ENCODE measurements at regions not wholly inside any gene's neighbourhood (a gene's known extent, or its start where the extent isn't known, plus 50 kb on each side); places are given as distances from the start of the nearest gene placed in this dataset.
"Not testable (repeated sequence)": the region's sequence is repeated elsewhere in the genome, so short reads cannot be mapped to it uniquely, and the experiment has no call there.

- DNase-seq (ENCODE audit: low read depth); H3K4me3 ChIP-seq (ENCODE audit: low read depth, low read length): not testable (repeated sequence)
These were observed 58.3 kb downstream of the ART5 start for GRCh38 chr11:3583476-3583875.

GRCh38 chr11:3581389-3581725 is 60.4 kb downstream of the ART5 start:
- not testable (repeated sequence) for H3K4me3 ChIP-seq (ENCODE audit: low read depth, low read length); DNase-seq (ENCODE audit: low read depth)

GRCh38 chr11:3580487-3581388 is 61.1 kb downstream of the ART5 start:
- DNase-seq (ENCODE audit: low read depth): peak; percentile 35
- TF ChIP-seq CTCF (IDR thresholded peaks at IDR 0.05; ENCODE audit: insufficient read depth, low read depth, low read length, missing control alignments): peak; percentile 60
- not testable (repeated sequence) for H3K4me3 ChIP-seq (ENCODE audit: low read depth, low read length)

- H3K4me3 ChIP-seq (ENCODE audit: low read depth, low read length); DNase-seq (ENCODE audit: low read depth): not testable (repeated sequence)
These were observed 62.0 kb downstream of the ART5 start for GRCh38 chr11:3579600-3580459.

GRCh38 chr11:3576066-3576604 is 65.7 kb downstream of the ART5 start:
- H3K4me3 ChIP-seq (ENCODE audit: low read depth, low read length); DNase-seq (ENCODE audit: low read depth): not testable (repeated sequence)

GRCh38 chr11:3572976-3573647 is 68.7 kb downstream of the ART5 start:
- not testable (repeated sequence) for H3K4me3 ChIP-seq (ENCODE audit: low read depth, low read length); DNase-seq (ENCODE audit: low read depth)

GRCh38 chr11:3571752-3572151 is 70.0 kb downstream of the ART5 start:
- not testable (repeated sequence) for DNase-seq (ENCODE audit: low read depth); H3K4me3 ChIP-seq (ENCODE audit: low read depth, low read length)

- H3K4me3 ChIP-seq (ENCODE audit: low read depth, low read length); DNase-seq (ENCODE audit: low read depth): not testable (repeated sequence)
These were observed 76.0 kb downstream of the ART5 start for GRCh38 chr11:3565838-3566237.

GRCh38 chr11:3564383-3564782 is 77.4 kb downstream of the ART5 start:
- H3K4me3 ChIP-seq (ENCODE audit: low read depth, low read length): not testable (repeated sequence)
- peak; percentile 39 for TF ChIP-seq CTCF (IDR thresholded peaks at IDR 0.05; ENCODE audit: insufficient read depth, low read depth, low read length, missing control alignments)
- peak; percentile 7 for DNase-seq (ENCODE audit: low read depth)

GRCh38 chr11:3554621-3555020 is 87.2 kb downstream of the ART5 start:
- not testable (repeated sequence) for H3K4me3 ChIP-seq (ENCODE audit: low read depth, low read length)

GRCh38 chr11:3544990-3545389 is 96.8 kb downstream of the ART5 start:
- not testable (repeated sequence) for H3K4me3 ChIP-seq (ENCODE audit: low read depth, low read length); DNase-seq (ENCODE audit: low read depth)

More at GRCh38 chr11:3554621-3555020, 87.2 kb downstream of the ART5 start:
- peak; percentile 39 for DNase-seq (ENCODE audit: low read depth)

GRCh38 chr11:3538220-3538619 is 103.6 kb downstream of the ART5 start:
- DNase-seq (ENCODE audit: low read depth); H3K4me3 ChIP-seq (ENCODE audit: low read depth, low read length): not testable (repeated sequence)

- H3K4me3 ChIP-seq (ENCODE audit: low read depth, low read length); DNase-seq (ENCODE audit: low read depth): not testable (repeated sequence)
These were observed 104.5 kb downstream of the ART5 start for GRCh38 chr11:3537254-3537653.

- H3K4me3 ChIP-seq (ENCODE audit: low read depth, low read length); DNase-seq (ENCODE audit: low read depth): not testable (repeated sequence)
These were observed 108.8 kb downstream of the ART5 start for GRCh38 chr11:3532958-3533357.

- H3K4me3 ChIP-seq (ENCODE audit: low read depth, low read length); DNase-seq (ENCODE audit: low read depth): not testable (repeated sequence)
These were observed 110.5 kb downstream of the ART5 start for GRCh38 chr11:3531280-3531679.

- not testable (repeated sequence) for DNase-seq (ENCODE audit: low read depth); H3K4me3 ChIP-seq (ENCODE audit: low read depth, low read length)
These were observed 118.2 kb downstream of the ART5 start for GRCh38 chr11:3523567-3523966.

Data from GM12865 (cell line).